H9 (cell line): ENCODE measurements at regions not wholly inside any gene's neighbourhood (a gene's known extent, or its start where the extent isn't known, plus 50 kb on each side); places are given as distances from the start of the nearest gene placed in this dataset.

Source experiments
- DNase-seq: peaks from one replicate; pipeline ENCODE4 v3.0.0-alpha.2; 2017
- H2AFZ ChIP-seq: one replicate; pipeline ENCODE4 v1.6.1; 2013; ENCODE audit warnings: mild to moderate bottlenecking, low read length, control low read depth, moderate library complexity
- H2AK5ac ChIP-seq: 2 replicates; pipeline ENCODE4 v1.6.1; 2013; ENCODE audit warnings: low read length, control low read depth, mixed read lengths; ENCODE audit not compliant: insufficient read length
- H2BK120ac ChIP-seq: one replicate; pipeline ENCODE4 v1.6.1; 2013; ENCODE audit warnings: low read depth, mild to moderate bottlenecking, low read length, control low read depth, inconsistent platforms; ENCODE audit not compliant: poor library complexity, severe bottlenecking
- H2BK12ac ChIP-seq: 2 replicates; pipeline ENCODE4 v1.6.1; 2013; ENCODE audit warnings: low read length, control low read depth, mixed read lengths, low read depth; ENCODE audit not compliant: insufficient read length
- H2BK15ac ChIP-seq: 2 replicates; pipeline ENCODE4 v1.6.1; 2013; ENCODE audit warnings: low read depth, low read length, control low read depth
- H2BK20ac ChIP-seq: one replicate; pipeline ENCODE4 v1.6.1; 2013; ENCODE audit warnings: low read depth, mild to moderate bottlenecking, low read length, control low read depth, inconsistent platforms; ENCODE audit not compliant: poor library complexity, severe bottlenecking
- H2BK5ac ChIP-seq: 2 replicates; pipeline ENCODE4 v1.6.1; 2013; ENCODE audit warnings: low read length, control low read depth, mixed read lengths; ENCODE audit not compliant: insufficient read length
- H3K14ac ChIP-seq: 2 replicates; pipeline ENCODE4 v1.6.1; 2013; ENCODE audit warnings: low read length, control low read depth; ENCODE audit not compliant: insufficient read depth
- H3K18ac ChIP-seq: 2 replicates; pipeline ENCODE4 v1.6.1; 2013; ENCODE audit warnings: low read depth, mild to moderate bottlenecking, mixed read lengths, low read length, control low read depth; ENCODE audit not compliant: insufficient read length
- H3K23ac ChIP-seq: 2 replicates; pipeline ENCODE4 v1.6.1; 2013; ENCODE audit warnings: low read length, control low read depth, mixed read lengths, low read depth; ENCODE audit not compliant: insufficient read length
- H3K23me2 ChIP-seq: 2 replicates; pipeline ENCODE4 v1.6.1; 2013; ENCODE audit warnings: low read depth, mild to moderate bottlenecking, mixed read lengths, low read length, control low read depth; ENCODE audit not compliant: insufficient read length, poor library complexity, severe bottlenecking
- H3K27ac ChIP-seq: 2 replicates; pipeline ENCODE4 v1.5.1; 2013; ENCODE audit warnings: low read length, control low read depth, mixed read lengths, low read depth; ENCODE audit not compliant: insufficient read length
- H3K27me3 ChIP-seq: 2 replicates; pipeline ENCODE4 v1.6.1; 2013; ENCODE audit warnings: low read length, control low read depth, inconsistent platforms; ENCODE audit not compliant: insufficient read depth
- H3K4ac ChIP-seq: 2 replicates; pipeline ENCODE4 v1.6.1; 2013; ENCODE audit warnings: low read depth, mild to moderate bottlenecking, control low read depth, inconsistent platforms, low read length, moderate library complexity
- H3K4me1 ChIP-seq: 2 replicates; pipeline ENCODE4 v1.6.1; 2013; ENCODE audit warnings: low read length, control low read depth, inconsistent platforms; ENCODE audit not compliant: insufficient read depth
- H3K4me2 ChIP-seq: 2 replicates; pipeline ENCODE4 v1.6.1; 2013; ENCODE audit warnings: low read length, control low read depth, mixed read lengths; ENCODE audit not compliant: insufficient read length, insufficient read depth
- H3K56ac ChIP-seq: 2 replicates; pipeline ENCODE4 v1.6.1; 2013; ENCODE audit warnings: low read depth, mild to moderate bottlenecking, mixed read lengths, low read length, control low read depth; ENCODE audit not compliant: insufficient read length
- H3K79me1 ChIP-seq: 2 replicates; pipeline ENCODE4 v1.6.1; 2013; ENCODE audit warnings: low read depth, mild to moderate bottlenecking, moderate library complexity, low read length, control low read depth, inconsistent platforms; ENCODE audit not compliant: insufficient read depth, poor library complexity, severe bottlenecking
- H3K79me2 ChIP-seq: 2 replicates; pipeline ENCODE4 v1.6.1; 2013; ENCODE audit warnings: low read length, control low read depth, inconsistent platforms; ENCODE audit not compliant: insufficient read depth
- H3K9ac ChIP-seq: 2 replicates; pipeline ENCODE4 v1.6.1; 2013; ENCODE audit warnings: low read length, control low read depth, mixed read lengths; ENCODE audit not compliant: insufficient read length; ENCODE audit errors: extremely low read depth
- H3K9me3 ChIP-seq: one replicate; pipeline ENCODE4 v1.6.1; 2013; ENCODE audit warnings: low read depth, low read length, inconsistent platforms; ENCODE audit not compliant: control insufficient read depth
- H3T11ph ChIP-seq: one replicate; pipeline ENCODE4 v1.6.1; 2013; ENCODE audit warnings: mild to moderate bottlenecking, low read length, control low read depth, inconsistent platforms
- H4K20me1 ChIP-seq: one replicate; pipeline ENCODE4 v1.6.1; 2013; ENCODE audit not compliant: control insufficient read depth, insufficient read length, insufficient read depth
- H4K5ac ChIP-seq: 2 replicates; pipeline ENCODE4 v1.6.1; 2013; ENCODE audit warnings: low read depth, mild to moderate bottlenecking, mixed read lengths, low read length, control low read depth; ENCODE audit not compliant: insufficient read length
- H4K8ac ChIP-seq: replicated peaks from 2 replicates; pipeline ENCODE4 v1.6.1; 2013; ENCODE audit warnings: low read length, control low read depth, mixed read lengths, low read depth; ENCODE audit not compliant: insufficient read length
- H4K91ac ChIP-seq: 2 replicates; pipeline ENCODE4 v1.6.1; 2013; ENCODE audit warnings: low read depth, mild to moderate bottlenecking, moderate library complexity, mixed read lengths, low read length, control low read depth; ENCODE audit not compliant: insufficient read length
- H3K27ac Mint-ChIP-seq, 3 experiments: 2 replicates in 2 of 3; 3 replicates in 1 of 3; pipeline ENCODE4 v1.8.0; 2020 to 2021; ENCODE audit warnings: mixed read lengths in 3 of 3, mild to moderate bottlenecking in 1 of 3, moderate library complexity in 1 of 3
- H3K27me3 Mint-ChIP-seq: 2 replicates; pipeline ENCODE4 v1.8.0; 2021; ENCODE audit warnings: low read depth, mild to moderate bottlenecking, moderate library complexity, mixed read lengths
- H3K36me3 Mint-ChIP-seq, 3 experiments: 2 replicates in 2 of 3; 3 replicates in 1 of 3; pipeline ENCODE4 v1.8.0; 2020 to 2021; ENCODE audit warnings: low read depth in 3 of 3, mixed read lengths in 3 of 3; ENCODE audit not compliant: insufficient read depth in 1 of 3
- H3K4me1 Mint-ChIP-seq, 2 experiments: 2 replicates each; pipeline ENCODE4 v1.8.0; 2020; ENCODE audit warnings: mixed read lengths in 2 of 2
- H3K4me3 Mint-ChIP-seq, 2 experiments: 2 replicates in 1 of 2; 3 replicates in 1 of 2; pipeline ENCODE4 v1.8.0; 2020 to 2021; ENCODE audit warnings: mild to moderate bottlenecking in 2 of 2, mixed read lengths in 2 of 2, moderate library complexity in 1 of 2
- H3K9me3 Mint-ChIP-seq, 2 experiments: 2 replicates in 1 of 2; 3 replicates in 1 of 2; pipeline ENCODE4 v1.8.0; 2020; ENCODE audit warnings: mild to moderate bottlenecking in 2 of 2, mixed read lengths in 2 of 2, moderate library complexity in 1 of 2
- CTCF ChIP-seq: fragments of 200-600 bp; sonication (generic); conservative IDR thresholded peaks from 3 replicates; pipeline ENCODE4 v1.8.0; 2021; ENCODE audit warnings: antibody characterized with exemption, mild to moderate bottlenecking
- WGBS: extraction: QIAGEN DNeasy Blood & Tissue Kit; methylation state at CpG from one replicate; pipeline ENCODE4 v1.1.7; 2013; ENCODE audit warnings: missing lambda C conversion rate, low lambda C conversion rate, mixed read lengths; ENCODE audit not compliant: insufficient read length; ENCODE audit errors: extremely low coverage; 5-methylcytosine and 5-hydroxymethylcytosine counted together

- Mint-ChIP-seq H3K27ac (peak overlapping the region in 1 of 3 experiments; percentile 58; a peak in 1 of 7 replicates), H3K36me3 (no peaks in the 10 kb centered on the region), H3K9me3 (no peaks in the 10 kb centered on the region), H3K4me3 (no peak overlapping the region), H3K27me3 (0 out of 2 replicates have a peak, but pooled peaks cover 1% of the 10 kb centered on the region), H3K4me1 (peaks cover 13 to 21% of the 10 kb centered on the region in 2 experiments)
- Histone ChIP-seq H3K9me3 (no peaks in the 10 kb centered on the region), H3K23ac (no peak overlapping the region), H4K8ac (no peak overlapping the region), H3K79me2 (no peaks in the 10 kb centered on the region), H3K79me1 (no peaks in the 10 kb centered on the region), H3K14ac (no peak overlapping the region), H3K4me2 (no peak overlapping the region), H3K18ac (no peak overlapping the region), H4K20me1 (no peaks in the 10 kb centered on the region), H3K4me1 (no peaks in the 10 kb centered on the region), H3K27me3 (no peaks in the 10 kb centered on the region), H2AK5ac (no peak overlapping the region), H2BK15ac (no peak overlapping the region), H3T11ph (no peak overlapping the region), H3K56ac (no peak overlapping the region), H2BK12ac (no peak overlapping the region), H4K91ac (no peak overlapping the region), H2BK120ac (no peak overlapping the region), H3K27ac (no peak overlapping the region), H3K4ac (no peak overlapping the region), H2BK5ac (no peak overlapping the region), H3K9ac (no peak overlapping the region), H2BK20ac (no peak overlapping the region), H3K23me2 (no peaks in the 10 kb centered on the region), H4K5ac (no peak overlapping the region), H2AFZ (no peak overlapping the region)
- WGBS: no CpG with 5 or more reads among the region's 1 CpG
- no peak for DNase-seq
- TF ChIP-seq CTCF: no peak; the same call in 2 of the 3 replicates
These were observed 118.5 kb upstream of the SLC25A36 start for GRCh38 chr3:140823106-140823505.
